ENCODE measurements at regions not wholly inside any gene's neighbourhood (a gene's known extent, or its start where the extent isn't known, plus 50 kb on each side); places are given as distances from the start of the nearest gene placed in this dataset.

GRCh38 chr9:108182950-108183381 lies 672.8 kb downstream of the ACTL7B start:
- in situ Hi-C loops (cut with HindIII; ENCODE audit: low sequenced_read_pairs): no loop called here

- in situ Hi-C loops (cut with HindIII; ENCODE audit: low sequenced_read_pairs): no loop called here
Observed at GRCh38 chr9:108182270-108182669, 673.5 kb downstream of the ACTL7B start.

- in situ Hi-C loops (cut with HindIII; ENCODE audit: low sequenced_read_pairs): no loop called here
Observed at GRCh38 chr9:108181441-108181840, 674.3 kb downstream of the ACTL7B start.

- in situ Hi-C loops (cut with HindIII; ENCODE audit: low sequenced_read_pairs): no loop called here
Observed at GRCh38 chr9:108180541-108180940, 675.2 kb downstream of the ACTL7B start.

GRCh38 chr9:108178318-108178717 lies 677.5 kb downstream of the ACTL7B start:
- in situ Hi-C loops (cut with HindIII; ENCODE audit: low sequenced_read_pairs): no loop called here

- in situ Hi-C loops (cut with HindIII; ENCODE audit: low sequenced_read_pairs): no loop called here
Observed at GRCh38 chr9:108168236-108168850, 678.8 kb upstream of the KLF4 start.

GRCh38 chr9:108167136-108167900 lies 677.7 kb upstream of the KLF4 start:
- in situ Hi-C loops (cut with HindIII; ENCODE audit: low sequenced_read_pairs): no loop called here

GRCh38 chr9:108166519-108166918 lies 677.0 kb upstream of the KLF4 start:
- in situ Hi-C loops (cut with HindIII; ENCODE audit: low sequenced_read_pairs): no loop called here

- in situ Hi-C loops (cut with HindIII; ENCODE audit: low sequenced_read_pairs): no loop called here
Observed at GRCh38 chr9:108163321-108164005, 673.9 kb upstream of the KLF4 start.

- in situ Hi-C loops (cut with HindIII; ENCODE audit: low sequenced_read_pairs): no loop called here
Observed at GRCh38 chr9:108162664-108163063, 673.1 kb upstream of the KLF4 start.

- in situ Hi-C loops (cut with HindIII; ENCODE audit: low sequenced_read_pairs): no loop called here
Observed at GRCh38 chr9:108161503-108161902, 671.9 kb upstream of the KLF4 start.

- in situ Hi-C loops (cut with HindIII; ENCODE audit: low sequenced_read_pairs): no loop called here
Observed at GRCh38 chr9:108160706-108161355, 671.3 kb upstream of the KLF4 start.

- in situ Hi-C loops (cut with HindIII; ENCODE audit: low sequenced_read_pairs): no loop called here
Observed at GRCh38 chr9:108160039-108160438, 670.5 kb upstream of the KLF4 start.

GRCh38 chr9:108158236-108158995 lies 668.8 kb upstream of the KLF4 start:
- in situ Hi-C loops (cut with HindIII; ENCODE audit: low sequenced_read_pairs): no loop called here

GRCh38 chr9:108156270-108156998 lies 666.9 kb upstream of the KLF4 start:
- in situ Hi-C loops (cut with HindIII; ENCODE audit: low sequenced_read_pairs): no loop called here

GRCh38 chr9:108153416-108153815 lies 663.8 kb upstream of the KLF4 start:
- in situ Hi-C loops (cut with HindIII; ENCODE audit: low sequenced_read_pairs): no loop called here

- in situ Hi-C loops (cut with HindIII; ENCODE audit: low sequenced_read_pairs): no loop called here
Observed at GRCh38 chr9:108150736-108151586, 661.4 kb upstream of the KLF4 start.

GRCh38 chr9:108149326-108149725 lies 659.8 kb upstream of the KLF4 start:
- in situ Hi-C loops (cut with HindIII; ENCODE audit: low sequenced_read_pairs): no loop called here
